B cell (primary cell): ENCODE measurements at regions not wholly inside any gene's neighbourhood (a gene's known extent, or its start where the extent isn't known, plus 50 kb on each side); places are given as distances from the start of the nearest gene placed in this dataset.

ENCODE experiments used
- ATAC-seq: fragments of 200-7000 bp; cut with Tn5 transposase; one replicate; pipeline ENCODE4 v1.10.0; 2021; ENCODE audit warnings: low read depth, mild to moderate bottlenecking, moderate number of reproducible peaks, moderate library complexity
- CTCF ChIA-PET: fragments of 350-600 bp; sonication (Branson Sonifier 250); formaldehyde crosslinking; loops from one replicate; lab custom pipeline; 2021; ENCODE audit warnings: antibody characterized with exemption, inconsistent platforms; lab: Charles Lee
- POLR2A ChIA-PET: fragments of 350-600 bp; sonication (Branson Sonifier 250); formaldehyde crosslinking; loops from one replicate; lab custom pipeline; 2021; ENCODE audit warnings: antibody characterized with exemption; lab: Charles Lee
- DNase-seq: peaks from one replicate; pipeline ENCODE4 v3.0.0; 2013
- H2AFZ ChIP-seq: 2 replicates; pipeline ENCODE4 v1.6.1; 2012; ENCODE audit warnings: mild to moderate bottlenecking, low read depth, low read length; ENCODE audit not compliant: insufficient read depth, poor library complexity, severe bottlenecking
- H3K27ac ChIP-seq, 2 donors: 1 replicate in 1 of 2; 2 replicates in 1 of 2; pipeline ENCODE4 v1.5.1; 2012 to 2013; ENCODE audit warnings: low read length in 2 of 2, mild to moderate bottlenecking in 2 of 2, moderate library complexity in 1 of 2
- H3K27me3 ChIP-seq, 4 experiments: fragments of 200-600 bp in 1 of 4; sonication (generic) in 1 of 4; replicated peaks in 1 of 4; 1 replicate in 2 of 4; 2 replicates in 2 of 4; pipeline versions ENCODE4 v1.6.1 to v1.7.0; 2013 to 2016; ENCODE audit warnings: low read length in 3 of 4, mild to moderate bottlenecking in 2 of 4, mixed read lengths in 1 of 4, moderate library complexity in 1 of 4; ENCODE audit not compliant: insufficient read depth in 4 of 4, control insufficient read depth in 3 of 4; ENCODE audit errors: control extremely low read depth in 1 of 4
- H3K36me3 ChIP-seq, 2 experiments: replicated peaks in 1 of 2; 1 replicate in 1 of 2; 2 replicates in 1 of 2; pipeline versions ENCODE4 v1.6.1 to v1.7.1; 2013; ENCODE audit warnings: low read length in 1 of 2; ENCODE audit not compliant: insufficient read depth in 2 of 2, control insufficient read depth in 1 of 2; ENCODE audit errors: control extremely low read depth in 1 of 2, extremely low read depth in 1 of 2
- H3K4me1 ChIP-seq, 2 donors: fragments of 200-600 bp in 1 of 2; sonication (generic) in 1 of 2; 1 replicate in 1 of 2; 2 replicates in 1 of 2; pipeline versions ENCODE4 v1.5.1 to v1.6.1; 2013 to 2017; ENCODE audit warnings: low read length in 2 of 2; ENCODE audit not compliant: control insufficient read depth in 2 of 2, insufficient read depth in 2 of 2
- H3K4me2 ChIP-seq: replicated peaks from 2 replicates; pipeline ENCODE3; 2012; ENCODE audit warnings: mild to moderate bottlenecking, low read depth, low read length; ENCODE audit not compliant: poor library complexity, severe bottlenecking
- H3K4me3 ChIP-seq, 5 experiments: fragments of 200-600 bp in 1 of 5; sonication (generic) in 1 of 5; 1 replicate in 3 of 5; 2 replicates in 2 of 5; pipeline versions ENCODE4 v1.5.1 to v1.7.0; 2011 to 2016; ENCODE audit warnings: low read length in 4 of 5, mild to moderate bottlenecking in 4 of 5, low read depth in 2 of 5, control low read depth in 1 of 5, moderate library complexity in 1 of 5; ENCODE audit not compliant: insufficient read depth in 1 of 5; ENCODE audit errors: control extremely low read depth in 1 of 5, extremely low read depth in 1 of 5
- H3K79me2 ChIP-seq: fragments of 200-600 bp; sonication (generic); one replicate; pipeline ENCODE4 v1.6.0; 2016; ENCODE audit warnings: low read length; ENCODE audit not compliant: control insufficient read depth, insufficient read depth
- H3K9ac ChIP-seq: fragments of 200-600 bp; sonication (generic); 2 replicates; pipeline ENCODE4 v1.6.1; 2017; ENCODE audit warnings: mild to moderate bottlenecking, low read length, moderate library complexity
- H3K9me3 ChIP-seq, 3 donors: one replicate each; pipeline versions ENCODE4 v1.6.1 to v1.7.1; 2013; ENCODE audit warnings: low read length in 2 of 3; ENCODE audit not compliant: control insufficient read depth in 2 of 3, insufficient read depth in 1 of 3; ENCODE audit errors: control extremely low read depth in 1 of 3
- H4K20me1 ChIP-seq: 2 replicates; pipeline ENCODE4 v1.6.0; 2012; ENCODE audit warnings: mild to moderate bottlenecking, low read length; ENCODE audit not compliant: insufficient read depth, control insufficient read depth, poor library complexity, severe bottlenecking
- H3K27ac Mint-ChIP-seq: one replicate; pipeline ENCODE4 v1.8.0; 2021; ENCODE audit warnings: mixed read lengths
- H3K27me3 Mint-ChIP-seq: one replicate; pipeline ENCODE4 v1.8.0; 2021; ENCODE audit warnings: mixed read lengths
- H3K4me1 Mint-ChIP-seq: one replicate; pipeline ENCODE4 v1.8.0; 2021; ENCODE audit warnings: mixed read lengths
- H3K4me3 Mint-ChIP-seq: one replicate; pipeline ENCODE4 v1.8.0; 2021; ENCODE audit warnings: mixed read lengths
- H3K9me3 Mint-ChIP-seq: one replicate; pipeline ENCODE4 v1.8.0; 2022; ENCODE audit warnings: mixed read lengths; ENCODE audit not compliant: insufficient read depth
- EZH2 ChIP-seq: IDR thresholded peaks from 2 replicates; pipeline ENCODE4 v1.6.1; 2012; ENCODE audit warnings: borderline replicate concordance, low read depth, mild to moderate bottlenecking, moderate library complexity, low read length; ENCODE audit not compliant: insufficient read depth, poor library complexity, severe bottlenecking
- WGBS: methylation state at CpG from one replicate; pipeline ENCODE4 v1.1.5; 2013; ENCODE audit warnings: missing lambda C conversion rate; ENCODE audit not compliant: insufficient coverage; 5-methylcytosine and 5-hydroxymethylcytosine counted together
- intact Hi-C: fragments of 100-400 bp; cut with micrococcal nuclease; formaldehyde crosslinking; loops from one replicate; pipeline ENCODE4 v1.10.0; 2022
- TF ChIP-seq, protein P1 (sequence below): fragments of 200-600 bp; IDR thresholded peaks from one replicate; pipeline ENCODE4 v1.8.0; 2022; ENCODE audit warnings: antibody characterized with exemption, mild to moderate bottlenecking

GRCh38 chr3:117005274-117005673, 295.7 kb downstream of the TUSC7 start:
- H3K9ac ChIP-seq: no peak overlapping the region
- H3K27ac ChIP-seq: no peak overlapping the region
- no peak overlapping the region for H2AFZ ChIP-seq
- CTCF ChIA-PET: no interaction called here
- Mint-ChIP-seq H3K9me3 (no peaks in the 10 kb centered on the region), H3K27ac (no peak overlapping the region), H3K4me1 (no peaks in the 10 kb centered on the region), H3K27me3 (peaks cover 3% of the 10 kb centered on the region), H3K4me3 (no peak overlapping the region)
- no peak overlapping the region for H3K4me3 ChIP-seq
- H3K79me2 ChIP-seq: no peaks in the 10 kb centered on the region
- no peak for ATAC-seq
- POLR2A ChIA-PET: no interaction called here
- H3K27me3 ChIP-seq: no peaks in the 10 kb centered on the region
- TF ChIP-seq, protein P1, sequence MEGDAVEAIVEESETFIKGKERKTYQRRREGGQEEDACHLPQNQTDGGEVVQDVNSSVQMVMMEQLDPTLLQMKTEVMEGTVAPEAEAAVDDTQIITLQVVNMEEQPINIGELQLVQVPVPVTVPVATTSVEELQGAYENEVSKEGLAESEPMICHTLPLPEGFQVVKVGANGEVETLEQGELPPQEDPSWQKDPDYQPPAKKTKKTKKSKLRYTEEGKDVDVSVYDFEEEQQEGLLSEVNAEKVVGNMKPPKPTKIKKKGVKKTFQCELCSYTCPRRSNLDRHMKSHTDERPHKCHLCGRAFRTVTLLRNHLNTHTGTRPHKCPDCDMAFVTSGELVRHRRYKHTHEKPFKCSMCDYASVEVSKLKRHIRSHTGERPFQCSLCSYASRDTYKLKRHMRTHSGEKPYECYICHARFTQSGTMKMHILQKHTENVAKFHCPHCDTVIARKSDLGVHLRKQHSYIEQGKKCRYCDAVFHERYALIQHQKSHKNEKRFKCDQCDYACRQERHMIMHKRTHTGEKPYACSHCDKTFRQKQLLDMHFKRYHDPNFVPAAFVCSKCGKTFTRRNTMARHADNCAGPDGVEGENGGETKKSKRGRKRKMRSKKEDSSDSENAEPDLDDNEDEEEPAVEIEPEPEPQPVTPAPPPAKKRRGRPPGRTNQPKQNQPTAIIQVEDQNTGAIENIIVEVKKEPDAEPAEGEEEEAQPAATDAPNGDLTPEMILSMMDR: no peak
- no peak for TF ChIP-seq EZH2
- no peaks in the 10 kb centered on the region for H4K20me1 ChIP-seq
- H3K4me1 ChIP-seq: no peaks in the 10 kb centered on the region
- H3K9me3 ChIP-seq: no peaks in the 10 kb centered on the region
- 86% methylated on average over 1 of the region's 2 CpGs for WGBS
- intact Hi-C loops: no loop called here
- no peaks in the 10 kb centered on the region for H3K36me3 ChIP-seq
- no peak for DNase-seq
- H3K4me2 ChIP-seq: no peak overlapping the region

- DNase-seq: no peak
- no peak overlapping the region for H3K4me3 Mint-ChIP-seq
- no peak for ATAC-seq
- no CpG with 5 or more reads among the region's 2 CpGs for WGBS
- Histone ChIP-seq H3K9ac (no peak overlapping the region), H3K79me2 (no peaks in the 10 kb centered on the region), H2AFZ (no peak overlapping the region), H3K9me3 (no peaks in the 10 kb centered on the region), H3K4me3 (no peak overlapping the region), H3K4me1 (no peaks in the 10 kb centered on the region), H3K27me3 (no peaks in the 10 kb centered on the region), H3K27ac (no peak overlapping the region), H4K20me1 (no peaks in the 10 kb centered on the region), H3K36me3 (no peaks in the 10 kb centered on the region), H3K4me2 (no peak overlapping the region)
- no peak for TF ChIP-seq EZH2
- H3K27me3 Mint-ChIP-seq: no peaks in the 10 kb centered on the region
- ChIA-PET CTCF (no interaction called here), POLR2A (no interaction called here)
- H3K9me3 Mint-ChIP-seq: no peaks in the 10 kb centered on the region
- intact Hi-C loops: no loop called here
- H3K4me1 Mint-ChIP-seq: no peaks in the 10 kb centered on the region
- H3K27ac Mint-ChIP-seq: no peak overlapping the region
Observed at GRCh38 chr3:117005911-117006522, 296.4 kb downstream of the TUSC7 start.
